Neuronal stem cell (in vitro differentiated cells): ENCODE measurements at regions not wholly inside any gene's neighbourhood (a gene's known extent, or its start where the extent isn't known, plus 50 kb on each side); places are given as distances from the start of the nearest gene placed in this dataset.

Source experiments
- DNase-seq: peaks from one replicate; pipeline ENCODE4 v3.0.0-alpha.2; 2013; ENCODE audit warnings: low spot score
- H2AFZ ChIP-seq: one replicate; pipeline ENCODE4 v1.6.1; 2013; ENCODE audit warnings: mild to moderate bottlenecking, low read length, inconsistent platforms
- H2AK5ac ChIP-seq: 2 replicates; pipeline ENCODE4 v1.6.1; 2013; ENCODE audit warnings: low read depth, mild to moderate bottlenecking, inconsistent platforms, low read length, moderate library complexity, mixed read lengths
- H2BK120ac ChIP-seq: 2 replicates; pipeline ENCODE4 v1.6.1; 2013; ENCODE audit warnings: low read depth, mild to moderate bottlenecking, inconsistent platforms, low read length, moderate library complexity, mixed read lengths
- H2BK12ac ChIP-seq: one replicate; pipeline ENCODE4 v1.6.1; 2013; ENCODE audit warnings: low read length, inconsistent platforms
- H2BK15ac ChIP-seq: 2 replicates; pipeline ENCODE4 v1.6.1; 2013; ENCODE audit warnings: mild to moderate bottlenecking, low read length, inconsistent platforms, mixed read lengths
- H2BK5ac ChIP-seq: one replicate; pipeline ENCODE4 v1.6.1; 2013; ENCODE audit warnings: inconsistent platforms, mild to moderate bottlenecking, low read length, moderate library complexity
- H3K14ac ChIP-seq: one replicate; pipeline ENCODE4 v1.6.1; 2013; ENCODE audit warnings: low read length, inconsistent platforms
- H3K18ac ChIP-seq: 2 replicates; pipeline ENCODE4 v1.6.1; 2013; ENCODE audit warnings: low read length, inconsistent platforms
- H3K23ac ChIP-seq: 2 replicates; pipeline ENCODE4 v1.6.1; 2013; ENCODE audit warnings: low read depth, mild to moderate bottlenecking, mixed read lengths, low read length, inconsistent platforms; ENCODE audit not compliant: poor library complexity
- H3K27ac ChIP-seq: replicated peaks from 3 replicates; pipeline ENCODE4 v1.5.1; 2013; ENCODE audit warnings: low read length, inconsistent platforms
- H3K27me3 ChIP-seq, 3 experiments: 2 replicates each; pipeline ENCODE4 v1.6.1; 2013; ENCODE audit warnings: low read length in 3 of 3, mild to moderate bottlenecking in 2 of 3, inconsistent platforms in 1 of 3, low read depth in 1 of 3, mixed read lengths in 1 of 3, moderate library complexity in 1 of 3; ENCODE audit not compliant: control insufficient read depth in 3 of 3, insufficient read depth in 3 of 3
- H3K36me3 ChIP-seq, 2 donors: replicated peaks in 1 of 2; 2 replicates each; pipeline ENCODE4 v1.6.1; 2013; ENCODE audit warnings: low read length in 2 of 2; ENCODE audit not compliant: control insufficient read depth in 2 of 2, insufficient read depth in 2 of 2
- H3K4ac ChIP-seq: 2 replicates; pipeline ENCODE4 v1.6.1; 2013; ENCODE audit warnings: inconsistent platforms, mild to moderate bottlenecking, low read length, moderate library complexity
- H3K4me1 ChIP-seq, 2 donors: 1 replicate in 1 of 2; 2 replicates in 1 of 2; pipeline ENCODE4 v1.6.1; 2013; ENCODE audit warnings: low read length in 2 of 2, low read depth in 1 of 2; ENCODE audit not compliant: control insufficient read depth in 2 of 2, insufficient read depth in 1 of 2
- H3K4me2 ChIP-seq: one replicate; pipeline ENCODE4 v1.6.1; 2013; ENCODE audit warnings: mild to moderate bottlenecking, low read length, inconsistent platforms; ENCODE audit not compliant: insufficient read depth, poor library complexity, severe bottlenecking
- H3K4me3 ChIP-seq, 2 donors: 2 replicates each; pipeline ENCODE4 v1.5.1; 2013; ENCODE audit warnings: low read length in 2 of 2, mild to moderate bottlenecking in 2 of 2, inconsistent platforms in 1 of 2, moderate library complexity in 1 of 2
- H3K79me1 ChIP-seq: one replicate; pipeline ENCODE4 v1.6.1; 2013; ENCODE audit warnings: low read depth, mild to moderate bottlenecking, inconsistent platforms, low read length, moderate library complexity
- H3K9ac ChIP-seq: one replicate; pipeline ENCODE4 v1.6.1; 2013; ENCODE audit warnings: mild to moderate bottlenecking, low read depth, low read length, inconsistent platforms; ENCODE audit not compliant: poor library complexity
- H3K9me3 ChIP-seq, 2 donors: replicated peaks in 1 of 2; 2 replicates each; pipeline versions ENCODE3 to v1.6.1; 2013; ENCODE audit warnings: low read length in 2 of 2, mild to moderate bottlenecking in 2 of 2, inconsistent platforms in 1 of 2, low read depth in 1 of 2, mixed read lengths in 1 of 2, moderate library complexity in 1 of 2; ENCODE audit not compliant: control insufficient read depth in 2 of 2, insufficient read depth in 1 of 2
- H4K8ac ChIP-seq: one replicate; pipeline ENCODE4 v1.6.1; 2013; ENCODE audit warnings: low read depth, mild to moderate bottlenecking, inconsistent platforms, low read length, moderate library complexity
- H4K91ac ChIP-seq: one replicate; pipeline ENCODE4 v1.6.1; 2013; ENCODE audit warnings: low read length, low read depth, mild to moderate bottlenecking, inconsistent platforms; ENCODE audit not compliant: poor library complexity
- WGBS, 2 donors: extraction: QIAGEN DNeasy Blood & Tissue Kit; methylation state at CpG; one replicate each; pipeline ENCODE4 v1.1.7; 2013; ENCODE audit warnings: missing lambda C conversion rate in 2 of 2, mixed read lengths in 1 of 2; ENCODE audit not compliant: insufficient read length in 2 of 2, insufficient replicate concordance in 1 of 2; ENCODE audit errors: extremely low coverage in 2 of 2; 5-methylcytosine and 5-hydroxymethylcytosine counted together

DNA sequence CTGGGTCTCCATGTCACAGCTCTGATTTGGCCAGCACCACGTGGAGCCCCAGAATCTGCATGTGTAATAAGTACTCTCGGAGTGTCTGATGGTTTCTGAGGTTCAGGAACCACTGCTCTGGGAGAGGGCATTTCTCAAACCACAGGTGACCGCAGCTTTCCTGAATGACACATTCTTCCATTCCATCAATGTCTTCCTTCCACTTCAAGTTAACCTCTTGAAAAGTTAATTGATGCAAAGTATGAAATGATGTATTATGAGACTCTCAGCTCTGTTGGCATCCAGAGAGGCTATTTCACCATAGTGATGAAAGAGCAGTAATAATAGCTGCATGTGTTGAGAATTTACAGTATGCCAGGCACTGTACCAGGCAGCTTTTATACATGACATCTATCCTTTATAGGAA is 61.3 kb upstream of the CRIM1 start:
- no peaks in the 10 kb centered on the region for H3K9me3 ChIP-seq
- H3K14ac ChIP-seq = no peak overlapping the region
- no peaks in the 10 kb centered on the region for H3K27me3 ChIP-seq
- no peak overlapping the region for H2AFZ ChIP-seq
- no peak overlapping the region for H4K8ac ChIP-seq
- H3K4ac ChIP-seq = no peak overlapping the region
- H3K79me1 ChIP-seq = no peaks in the 10 kb centered on the region
- no peak overlapping the region for H3K23ac ChIP-seq
- H3K36me3 ChIP-seq = no peaks in the 10 kb centered on the region
- H4K91ac ChIP-seq = no peak overlapping the region
- no peak for DNase-seq
- H2BK12ac ChIP-seq = no peak overlapping the region
- H3K4me3 ChIP-seq = no peak overlapping the region
- H2BK120ac ChIP-seq = no peak overlapping the region
- H2BK15ac ChIP-seq = no peak overlapping the region
- no CpG with 5 or more reads among the region's 3 CpGs for whole genome bisulfite sequencing, 2 donors
- no peaks in the 10 kb centered on the region for H3K4me1 ChIP-seq
- no peak overlapping the region for H3K4me2 ChIP-seq
- H3K18ac ChIP-seq = no peak overlapping the region
- H3K9ac ChIP-seq = no peak overlapping the region
- no peak overlapping the region for H2BK5ac ChIP-seq
- no peak overlapping the region for H3K27ac ChIP-seq
- H2AK5ac ChIP-seq = no peak overlapping the region

DNA sequence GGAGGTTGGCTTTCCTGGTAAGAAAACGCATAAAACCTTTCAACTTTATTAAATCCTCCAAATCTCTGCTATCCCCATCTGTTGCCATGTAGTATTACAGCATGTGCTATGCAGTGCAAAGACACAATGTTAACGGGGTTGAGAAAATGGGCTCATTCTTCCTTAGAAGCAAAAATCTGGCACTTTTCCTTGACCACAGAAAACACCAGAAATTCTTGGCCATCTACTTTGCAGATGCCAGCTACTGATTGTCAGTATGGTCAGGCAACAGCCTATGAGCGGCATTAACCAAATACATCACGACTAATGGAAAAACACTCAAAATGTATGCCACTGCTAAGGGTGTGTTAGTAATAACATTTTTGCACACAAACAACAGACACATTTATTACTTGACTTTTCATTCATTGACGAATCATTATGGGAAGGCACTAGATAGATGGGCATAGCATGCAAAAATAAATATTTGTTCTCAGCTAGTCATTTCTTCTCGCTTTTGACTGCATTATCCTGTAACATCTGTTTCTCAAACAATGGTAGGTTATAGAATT is 65.2 kb upstream of the CRIM1 start:
- Histone ChIP-seq H3K14ac (no peak overlapping the region), H4K8ac (no peak overlapping the region), H3K36me3 (no peaks in the 10 kb centered on the region), H3K27me3 (no peaks in the 10 kb centered on the region), H2AFZ (no peak overlapping the region), H3K9me3 (no peaks in the 10 kb centered on the region), H3K4me2 (no peak overlapping the region), H2BK120ac (no peak overlapping the region), H3K27ac (no peak overlapping the region), H3K79me1 (no peaks in the 10 kb centered on the region), H3K23ac (no peak overlapping the region), H3K18ac (no peak overlapping the region), H2BK15ac (no peak overlapping the region), H2BK5ac (no peak overlapping the region), H3K4me3 (no peak overlapping the region), H3K9ac (no peak overlapping the region), H3K4ac (no peak overlapping the region), H2BK12ac (no peak overlapping the region), H4K91ac (no peak overlapping the region), H3K4me1 (no peaks in the 10 kb centered on the region), H2AK5ac (no peak overlapping the region)
- no peak for DNase-seq
- no CpG with 5 or more reads among the region's 6 CpGs for WGBS, 2 donors

DNA sequence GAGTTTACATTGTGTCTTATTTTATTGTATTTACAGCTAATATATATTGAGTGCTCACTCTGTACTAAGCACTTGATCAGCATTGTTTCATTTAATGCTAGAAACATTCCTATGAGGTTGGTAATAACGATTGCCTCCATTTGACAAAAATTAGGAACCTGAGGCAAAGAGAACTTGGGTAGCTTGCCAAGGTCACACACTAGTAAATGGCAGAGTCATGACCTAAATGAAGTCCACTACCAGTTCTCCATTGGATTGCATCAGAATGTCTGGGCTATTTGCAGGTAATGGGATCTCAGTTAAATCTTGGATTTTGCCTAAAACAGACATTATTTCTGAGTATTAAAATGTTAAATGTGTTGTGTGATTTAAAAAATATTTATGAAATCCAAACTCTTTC is 65.8 kb upstream of the CRIM1 start:
- no peak for DNase-seq
- H3K4me3 ChIP-seq = no peak overlapping the region
- H2BK120ac ChIP-seq = no peak overlapping the region
- no peak overlapping the region for H3K4me2 ChIP-seq
- H3K4me1 ChIP-seq = no peaks in the 10 kb centered on the region
- H3K36me3 ChIP-seq = no peaks in the 10 kb centered on the region
- no peak overlapping the region for H3K23ac ChIP-seq
- H3K14ac ChIP-seq = no peak overlapping the region
- H4K91ac ChIP-seq = no peak overlapping the region
- no peaks in the 10 kb centered on the region for H3K79me1 ChIP-seq
- WGBS, 2 donors = no CpG with 5 or more reads among the region's 1 CpG
- no peak overlapping the region for H2AFZ ChIP-seq
- no peak overlapping the region for H2BK15ac ChIP-seq
- H2AK5ac ChIP-seq = no peak overlapping the region
- H3K4ac ChIP-seq = no peak overlapping the region
- H3K9me3 ChIP-seq = no peaks in the 10 kb centered on the region
- no peaks in the 10 kb centered on the region for H3K27me3 ChIP-seq
- H2BK12ac ChIP-seq = no peak overlapping the region
- no peak overlapping the region for H3K9ac ChIP-seq
- no peak overlapping the region for H3K18ac ChIP-seq
- H3K27ac ChIP-seq = no peak overlapping the region
- no peak overlapping the region for H4K8ac ChIP-seq
- no peak overlapping the region for H2BK5ac ChIP-seq

DNA sequence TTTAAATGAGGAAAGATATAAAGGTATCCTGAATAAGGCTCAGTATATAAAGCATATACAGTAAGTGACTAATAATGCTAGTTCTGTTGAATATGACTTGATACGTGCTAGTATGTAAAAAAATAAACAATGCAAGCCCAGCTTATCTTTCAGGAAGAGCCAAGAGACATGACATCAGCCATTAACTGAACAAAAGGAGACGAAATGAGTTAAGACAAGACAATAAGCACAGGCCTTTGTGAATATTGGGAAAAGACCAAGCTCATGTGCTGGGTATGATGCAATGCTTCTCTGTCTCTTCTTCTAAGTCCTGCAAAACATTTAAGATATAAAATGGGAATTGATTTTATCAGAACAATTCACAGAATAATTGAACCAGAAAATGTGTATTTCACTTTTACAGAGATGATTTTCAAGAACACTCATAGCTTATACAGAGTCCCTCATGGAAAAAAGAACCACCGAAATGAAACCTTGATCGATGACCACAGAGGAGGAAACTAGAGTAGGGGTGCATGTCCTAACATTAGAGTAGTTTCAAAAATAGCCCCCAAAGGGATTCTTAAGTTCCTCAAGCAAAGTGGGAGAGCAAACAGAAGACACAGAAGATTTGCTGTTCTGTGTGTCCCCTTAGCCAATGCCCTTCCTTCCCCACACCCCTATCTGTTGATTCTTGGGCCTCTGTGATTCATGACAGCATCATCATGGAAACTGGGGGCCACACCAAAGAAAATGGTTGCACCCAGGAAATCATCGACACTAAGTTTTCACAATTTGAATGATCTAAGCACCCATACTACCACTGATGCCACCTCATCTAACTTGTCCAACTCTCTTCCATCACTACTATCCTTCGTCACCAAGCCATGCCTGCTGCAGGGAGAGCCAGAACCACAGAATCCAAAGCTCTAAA is 68.0 kb upstream of the CRIM1 start:
- DNase-seq = no peak
- no CpG with 5 or more reads among the region's 6 CpGs for WGBS, 2 donors
- Histone ChIP-seq H2BK12ac (no peak overlapping the region), H3K79me1 (no peaks in the 10 kb centered on the region), H3K14ac (no peak overlapping the region), H3K36me3 (no peaks in the 10 kb centered on the region), H2BK120ac (no peak overlapping the region), H3K9ac (no peak overlapping the region), H3K4me1 (no peaks in the 10 kb centered on the region), H3K4ac (no peak overlapping the region), H3K23ac (no peak overlapping the region), H2BK5ac (no peak overlapping the region), H2AK5ac (no peak overlapping the region), H3K27ac (no peak overlapping the region), H4K8ac (no peak overlapping the region), H3K4me2 (no peak overlapping the region), H4K91ac (no peak overlapping the region), H2AFZ (no peak overlapping the region), H3K9me3 (no peaks in the 10 kb centered on the region), H3K27me3 (no peaks in the 10 kb centered on the region), H3K18ac (no peak overlapping the region), H2BK15ac (no peak overlapping the region), H3K4me3 (no peak overlapping the region)
